Right kidney (tissue), 1 donor: ENCODE measurements at regions not wholly inside any gene's neighbourhood (a gene's known extent, or its start where the extent isn't known, plus 50 kb on each side); places are given as distances from the start of the nearest gene placed in this dataset.

Experiments used
- DNase-seq: peaks from one replicate; pipeline ENCODE4 v3.0.0-alpha.2; 2016

DNA sequence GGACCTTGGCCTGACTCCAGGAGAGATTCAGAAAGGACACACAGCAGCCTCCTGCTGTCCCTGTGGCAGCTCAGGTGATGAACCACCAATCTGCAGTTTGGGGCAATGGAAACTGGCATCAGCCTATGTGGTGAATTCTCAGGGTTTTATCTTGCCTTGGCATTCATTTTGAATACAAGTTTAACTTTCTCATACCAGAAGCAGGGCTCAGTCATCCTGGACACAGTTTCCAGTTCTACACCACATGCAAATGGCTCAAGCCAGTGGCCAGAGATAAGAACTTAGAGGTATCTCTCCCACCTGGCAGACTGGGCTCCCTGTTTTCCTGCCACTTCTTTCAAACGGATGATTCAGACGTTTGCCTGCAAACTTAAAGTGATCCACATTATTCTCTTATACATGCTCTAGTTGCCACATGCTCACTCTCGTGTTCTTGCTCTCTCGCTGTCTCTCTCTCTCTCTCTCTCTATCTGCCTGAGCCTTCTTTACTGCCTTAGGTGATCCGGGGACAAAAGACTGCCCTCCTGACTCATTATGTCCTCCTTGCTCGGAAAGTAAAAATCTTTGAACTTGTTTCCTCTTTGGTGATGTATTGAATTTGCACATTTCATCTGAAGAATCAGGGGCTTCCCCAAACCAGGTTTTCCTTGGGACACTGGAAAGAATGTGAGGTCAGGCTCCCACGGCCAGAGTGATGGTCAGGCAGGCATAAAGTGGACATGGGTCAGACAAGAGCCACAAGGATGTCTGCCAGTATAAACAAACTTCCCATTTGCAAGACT, 99.6 kb upstream of the STT3B start:
- no peak for DNase-seq

DNA sequence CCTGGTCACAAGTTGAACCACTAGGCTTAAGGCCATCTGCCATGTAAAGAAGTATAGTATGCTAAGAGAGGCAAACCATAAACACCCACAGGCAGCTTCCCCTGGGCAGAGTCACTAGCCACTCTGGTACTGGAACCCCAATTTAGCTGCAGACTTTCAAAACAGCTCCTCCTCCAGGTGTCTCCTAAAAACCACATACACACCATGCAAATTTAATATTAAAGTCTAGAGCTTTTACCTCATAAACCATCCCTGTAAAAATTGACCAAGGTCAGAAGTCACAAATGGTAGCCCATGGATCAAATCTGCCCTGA, 99.1 kb upstream of the STT3B start:
- no peak for DNase-seq

GRCh38 chr3:31434819-31435218, 97.9 kb upstream of the STT3B start:
- no peak for DNase-seq

DNA sequence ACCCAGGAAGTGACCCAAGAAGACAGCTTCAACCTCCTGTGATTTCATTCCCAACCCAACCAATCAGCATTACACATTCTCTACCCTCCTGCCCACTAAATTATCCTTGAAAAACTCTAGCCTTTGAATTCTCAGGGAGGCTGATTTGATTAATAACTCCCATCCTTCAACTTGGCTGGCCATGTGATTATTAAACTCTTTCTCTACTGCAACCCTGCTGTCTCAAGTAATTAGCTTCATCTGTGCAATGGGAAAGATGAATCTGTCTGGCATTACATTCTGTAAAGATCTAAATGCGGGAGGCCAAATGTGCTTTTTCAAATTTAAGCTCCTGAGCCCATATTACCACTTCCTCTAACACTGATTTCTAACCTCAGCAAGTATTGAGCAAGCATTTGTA, 95.9 kb upstream of the STT3B start:
- DNase-seq, result no peak

GRCh38 chr3:31438742-31439141, 94.0 kb upstream of the STT3B start:
- no peak for DNase-seq

- no peak for DNase-seq
Measured at GRCh38 chr3:31439890-31440750, 92.6 kb upstream of the STT3B start.

DNA sequence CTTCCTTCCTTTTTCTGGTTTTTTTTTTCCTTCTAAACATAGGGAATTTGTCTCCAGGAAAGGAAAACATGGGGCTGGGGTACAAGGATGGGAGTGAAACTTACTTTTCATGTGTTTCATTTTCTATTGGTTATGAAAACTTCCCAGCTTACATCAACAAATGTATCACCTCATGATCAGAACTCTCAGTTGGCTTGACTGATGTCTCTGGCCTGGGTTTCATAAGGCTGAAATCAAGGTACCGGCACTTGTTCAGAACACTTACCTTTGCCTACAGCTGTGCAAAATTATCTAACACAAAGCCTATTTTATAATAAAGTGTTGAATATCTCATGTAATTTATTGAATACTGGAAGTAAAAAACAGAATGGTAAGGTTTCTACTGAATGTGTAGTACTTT, 91.8 kb upstream of the STT3B start:
- DNase-seq, result no peak

GRCh38 chr3:31442755-31443154, 90.0 kb upstream of the STT3B start:
- no peak for DNase-seq

DNA sequence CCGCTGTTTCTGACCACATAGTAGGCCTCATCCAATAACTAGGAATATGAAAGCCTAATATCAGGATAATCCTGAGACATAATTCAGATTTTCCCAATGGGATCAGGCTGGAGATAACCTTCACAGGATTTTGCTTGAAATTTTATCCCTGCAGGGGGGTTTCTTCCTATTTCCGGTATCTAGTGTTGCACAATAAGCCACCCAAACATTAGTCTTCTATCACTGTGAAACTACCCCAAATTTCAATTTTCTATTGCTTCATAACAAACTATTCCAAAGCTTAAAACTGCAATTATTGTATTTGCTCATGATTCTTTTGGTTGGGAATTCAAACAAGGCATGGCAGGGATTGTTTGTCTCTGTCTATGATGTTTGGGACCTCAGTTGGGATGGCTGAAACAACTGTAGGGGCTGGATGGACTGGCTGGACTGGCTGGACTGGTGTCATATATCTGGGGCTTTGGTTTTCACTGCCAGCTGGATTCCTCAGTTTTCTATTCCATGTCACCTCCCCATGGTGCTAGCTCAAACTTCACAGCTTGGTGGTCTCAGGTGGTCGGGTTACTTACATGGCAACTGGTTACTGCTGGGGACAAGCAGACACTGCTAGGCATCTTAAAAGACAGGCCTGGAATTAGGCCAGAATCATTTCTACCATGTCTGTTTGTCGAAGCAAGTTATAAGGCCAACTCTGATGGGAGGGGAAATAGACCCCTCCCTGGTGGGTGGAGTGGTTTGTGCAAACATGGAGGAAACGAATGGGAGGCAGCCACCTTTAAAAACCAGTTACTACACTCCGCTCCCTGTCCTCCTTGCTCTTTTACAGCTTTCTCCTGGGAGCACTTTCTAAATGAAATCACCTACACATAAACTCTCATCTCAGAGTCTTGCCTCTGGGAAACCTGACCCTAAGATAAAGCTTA, 88.2 kb upstream of the STT3B start:
- no peak for DNase-seq

DNA sequence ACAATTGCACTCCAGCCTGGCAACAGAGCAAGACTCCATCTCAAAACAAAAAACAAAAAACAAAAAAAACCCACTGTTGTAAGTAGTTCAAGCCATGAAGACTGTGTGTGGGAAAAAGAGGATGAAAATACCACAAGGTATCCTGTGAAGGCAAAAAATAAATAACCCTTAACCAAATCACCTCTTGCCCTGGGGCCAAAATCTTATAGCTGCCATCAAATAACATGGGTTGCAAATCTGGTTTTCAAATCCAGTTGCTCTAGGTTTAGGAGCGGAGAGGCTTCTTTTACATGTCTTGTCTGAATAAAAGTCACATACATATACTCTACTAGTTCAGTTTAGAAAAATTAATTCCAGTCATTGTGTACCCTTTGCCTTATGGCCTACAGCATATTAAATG, 87.0 kb upstream of the STT3B start:
- DNase-seq, result no peak

DNA sequence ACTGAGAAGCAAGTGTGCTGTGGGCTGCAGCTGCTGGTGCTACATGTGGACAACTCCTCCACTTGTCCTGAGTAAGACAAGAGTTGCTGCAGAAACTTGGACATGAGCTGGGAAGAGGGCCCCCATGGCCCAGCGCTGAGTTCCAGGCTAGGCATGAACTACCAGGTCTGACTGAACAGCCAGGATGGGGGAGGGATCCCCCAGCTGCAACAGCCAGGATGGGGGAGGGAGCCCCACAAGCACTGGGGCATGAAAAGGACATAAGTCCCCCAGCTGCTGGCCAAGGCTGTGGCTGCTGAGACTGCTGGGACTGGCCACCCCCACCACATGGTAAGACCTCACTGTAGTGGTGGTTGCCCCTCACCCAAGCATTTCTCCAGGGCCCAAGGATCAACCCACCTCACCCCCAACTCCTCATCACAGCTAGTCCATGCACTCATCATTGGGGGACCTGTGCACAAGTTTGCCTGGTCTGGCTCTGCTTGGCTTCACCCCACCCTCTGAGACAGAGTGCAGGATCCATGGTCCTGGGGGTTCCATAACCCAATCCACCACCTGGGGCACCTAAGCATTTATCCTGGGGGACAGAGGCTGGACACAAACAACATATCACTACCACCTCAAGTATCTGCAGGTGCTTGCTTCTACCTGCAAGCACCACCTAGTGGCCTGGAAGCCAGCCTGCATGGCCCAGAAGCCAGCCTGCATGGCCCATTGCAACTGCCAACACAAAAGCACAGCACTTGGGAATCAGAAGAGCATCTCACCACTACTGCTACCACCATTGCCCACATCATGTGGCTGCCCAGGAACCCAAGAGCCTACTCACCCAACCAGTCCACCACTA, 84.5 kb upstream of the STT3B start:
- DNase-seq, result no peak

DNA sequence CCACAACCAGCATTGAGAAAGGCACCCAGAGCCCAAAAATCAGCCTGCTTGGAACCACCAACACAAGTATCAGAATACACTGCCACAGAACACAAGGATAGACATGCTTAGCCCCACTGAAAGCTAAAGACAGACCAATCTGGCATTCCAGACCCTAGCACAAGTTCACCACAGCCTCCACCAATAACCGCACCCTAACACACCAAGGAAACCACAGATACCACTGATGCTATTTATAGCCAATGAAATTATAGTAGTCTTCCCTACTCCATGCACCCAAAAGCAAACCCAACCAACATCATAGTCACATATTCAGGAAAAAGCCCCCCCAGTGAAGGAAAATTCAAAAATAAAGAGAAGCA, 83.9 kb upstream of the STT3B start:
- DNase-seq, result no peak

DNA sequence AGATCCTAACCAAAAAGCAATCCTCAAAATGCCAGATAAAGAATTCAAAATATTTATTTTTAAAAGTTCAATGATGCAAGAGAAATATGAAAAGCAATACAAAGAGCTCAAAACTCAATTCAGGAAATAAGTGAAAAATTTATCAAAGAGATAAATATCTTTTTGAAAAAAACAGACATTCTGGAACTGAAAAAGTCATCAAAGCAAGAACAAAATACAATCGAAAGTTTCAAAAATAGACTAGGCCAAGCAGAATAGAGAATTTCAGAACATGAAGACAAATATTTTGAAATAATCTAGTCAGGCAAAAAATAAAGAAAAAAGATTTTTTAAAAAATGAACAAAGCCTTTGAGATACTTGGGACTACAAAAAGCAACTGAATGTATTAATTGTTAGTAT, 83.4 kb upstream of the STT3B start:
- no peak for DNase-seq

DNA sequence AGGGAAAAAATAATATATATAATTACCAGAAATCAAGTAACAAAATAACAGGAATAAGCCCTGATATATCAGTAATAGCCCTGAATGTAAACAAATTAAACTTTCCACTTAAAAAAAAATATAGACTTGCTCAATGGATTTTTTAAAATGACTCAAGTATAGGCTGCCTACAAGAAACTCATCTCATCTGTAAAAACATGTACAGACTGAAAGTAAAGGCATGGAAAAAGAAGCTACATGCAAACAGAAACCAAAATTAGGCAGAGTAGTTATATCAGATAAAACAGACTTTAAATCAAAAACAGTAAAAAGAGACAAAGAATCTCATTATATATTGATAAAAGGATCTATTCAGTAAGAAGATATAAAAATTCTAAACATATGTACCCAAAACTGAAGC, 82.4 kb upstream of the STT3B start:
- no peak for DNase-seq

GRCh38 chr3:31452495-31453106, 80.1 kb upstream of the STT3B start:
- no peak for DNase-seq

DNA sequence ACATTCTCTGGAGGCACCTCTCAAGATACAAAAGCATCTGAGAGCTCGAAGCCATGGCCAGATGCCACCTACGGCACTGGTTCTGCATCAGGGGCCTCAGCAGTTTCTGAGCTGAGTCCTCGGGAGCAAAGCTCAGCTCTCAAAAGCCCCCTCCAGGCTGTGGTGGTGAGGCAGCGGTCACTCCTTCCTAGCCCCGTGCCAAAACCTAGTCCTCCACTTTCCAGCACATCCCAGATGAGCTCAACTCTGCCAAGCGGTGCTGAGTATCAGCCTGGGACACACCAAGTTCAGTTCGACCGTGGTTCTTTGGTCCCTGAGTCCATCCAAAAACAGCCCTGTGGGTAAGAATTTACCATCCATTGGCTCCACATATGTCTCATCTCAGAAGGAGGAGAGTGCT, 79.3 kb upstream of the STT3B start:
- DNase-seq, result no peak

DNA sequence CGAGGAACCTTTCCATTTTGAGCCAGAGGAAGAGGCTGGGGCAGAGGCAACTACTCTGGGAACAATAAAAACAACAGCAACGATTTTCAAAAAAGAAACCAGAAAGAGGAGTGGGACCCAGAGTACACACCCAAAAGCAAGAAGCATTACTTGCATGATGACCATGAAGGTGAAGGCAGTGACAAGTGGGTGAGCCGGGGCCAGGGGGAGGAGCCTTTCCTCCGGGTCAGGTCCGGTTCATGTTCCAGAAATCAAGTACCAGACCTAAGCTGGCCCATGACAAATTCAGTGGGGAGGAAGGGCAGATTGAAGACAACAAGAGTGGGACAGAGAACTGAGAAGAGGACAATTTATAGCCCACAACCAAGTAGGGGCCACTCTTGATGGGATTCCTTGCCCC, 77.2 kb upstream of the STT3B start:
- DNase-seq, result no peak

GRCh38 chr3:31456373-31456772, 76.4 kb upstream of the STT3B start:
- no peak for DNase-seq

GRCh38 chr3:31461426-31461825, 71.3 kb upstream of the STT3B start:
- DNase-seq, result no peak

DNA sequence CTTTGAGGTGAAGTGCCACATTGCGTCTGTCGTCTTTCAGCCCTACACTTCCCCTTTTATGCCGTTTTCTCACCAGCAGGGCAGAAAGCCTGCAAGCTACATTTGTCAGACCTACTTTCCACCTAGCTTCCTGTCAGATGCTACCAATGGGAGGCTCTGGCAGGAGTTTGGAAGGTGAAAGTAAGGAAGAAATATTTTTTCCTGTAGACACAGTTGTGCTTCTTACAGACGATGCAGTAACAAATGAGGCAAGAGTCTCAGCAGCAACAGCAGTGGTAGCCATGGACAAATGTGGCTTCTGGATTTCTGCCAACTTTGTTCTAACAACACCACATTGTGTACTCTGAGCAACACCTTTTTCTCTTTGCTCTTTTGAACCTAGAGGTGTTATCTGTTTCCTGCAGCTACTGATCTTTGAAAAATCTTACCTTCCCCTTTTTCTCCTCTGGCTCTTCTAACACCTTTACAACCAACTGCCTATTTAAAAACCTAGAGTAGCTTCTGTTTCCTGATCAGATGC, 70.6 kb upstream of the STT3B start:
- DNase-seq, result no peak

DNA sequence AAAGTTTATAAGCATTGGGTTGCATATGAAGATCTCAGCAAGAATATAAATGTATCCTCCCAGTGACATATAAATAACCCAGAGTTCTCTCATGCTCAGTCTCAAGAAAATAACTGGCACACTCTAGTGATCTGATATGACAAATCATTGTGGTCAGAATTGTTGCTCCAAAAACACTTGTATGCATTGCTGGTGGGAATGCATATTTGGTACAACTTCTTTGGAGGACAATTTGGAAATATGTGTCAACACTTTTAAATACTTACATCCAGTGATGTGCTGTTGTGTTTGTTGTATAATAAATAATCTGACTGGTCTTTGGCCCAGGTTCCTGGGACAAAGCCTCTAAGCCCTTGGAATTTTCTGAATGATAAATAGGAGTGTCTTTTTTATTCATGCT, 66.7 kb upstream of the STT3B start:
- no peak for DNase-seq
